ENCODE measurements at regions not wholly inside any gene's neighbourhood (a gene's known extent, or its start where the extent isn't known, plus 50 kb on each side); places are given as distances from the start of the nearest gene placed in this dataset.

- TF ChIP-seq, protein P1, sequence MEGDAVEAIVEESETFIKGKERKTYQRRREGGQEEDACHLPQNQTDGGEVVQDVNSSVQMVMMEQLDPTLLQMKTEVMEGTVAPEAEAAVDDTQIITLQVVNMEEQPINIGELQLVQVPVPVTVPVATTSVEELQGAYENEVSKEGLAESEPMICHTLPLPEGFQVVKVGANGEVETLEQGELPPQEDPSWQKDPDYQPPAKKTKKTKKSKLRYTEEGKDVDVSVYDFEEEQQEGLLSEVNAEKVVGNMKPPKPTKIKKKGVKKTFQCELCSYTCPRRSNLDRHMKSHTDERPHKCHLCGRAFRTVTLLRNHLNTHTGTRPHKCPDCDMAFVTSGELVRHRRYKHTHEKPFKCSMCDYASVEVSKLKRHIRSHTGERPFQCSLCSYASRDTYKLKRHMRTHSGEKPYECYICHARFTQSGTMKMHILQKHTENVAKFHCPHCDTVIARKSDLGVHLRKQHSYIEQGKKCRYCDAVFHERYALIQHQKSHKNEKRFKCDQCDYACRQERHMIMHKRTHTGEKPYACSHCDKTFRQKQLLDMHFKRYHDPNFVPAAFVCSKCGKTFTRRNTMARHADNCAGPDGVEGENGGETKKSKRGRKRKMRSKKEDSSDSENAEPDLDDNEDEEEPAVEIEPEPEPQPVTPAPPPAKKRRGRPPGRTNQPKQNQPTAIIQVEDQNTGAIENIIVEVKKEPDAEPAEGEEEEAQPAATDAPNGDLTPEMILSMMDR (IDR thresholded peaks at IDR 0.05), result no peak
- TF ChIP-seq POLR2A (IDR thresholded peaks at IDR 0.05), result no peak
- TF ChIP-seq POLR2AphosphoS5 (IDR thresholded peaks at IDR 0.05), result no peak
Observed at GRCh38 chr5:4537489-4537888, 602.6 kb upstream of the ADAMTS16 start.
